GM12865 (cell line): ENCODE measurements at regions not wholly inside any gene's neighbourhood (a gene's known extent, or its start where the extent isn't known, plus 50 kb on each side); places are given as distances from the start of the nearest gene placed in this dataset.

Source experiments
- DNase-seq: peaks from one replicate; pipeline ENCODE4 v3.0.0; 2010; ENCODE audit warnings: low read depth
- H3K4me3 ChIP-seq: 2 replicates; pipeline ENCODE4 v1.5.1; 2011; ENCODE audit warnings: mild to moderate bottlenecking, low read depth, low read length, control low read depth
- CTCF ChIP-seq: IDR thresholded peaks from 2 replicates; pipeline ENCODE4 v1.5.1; 2011; ENCODE audit warnings: low read length, control low read depth, low read depth, inconsistent platforms; ENCODE audit not compliant: insufficient read depth; ENCODE audit errors: missing control alignments

- no peak for TF ChIP-seq CTCF
- no peak for DNase-seq
Measured at GRCh38 chr12:34377243-34378035, 355.1 kb downstream of the ALG10 start.

DNA sequence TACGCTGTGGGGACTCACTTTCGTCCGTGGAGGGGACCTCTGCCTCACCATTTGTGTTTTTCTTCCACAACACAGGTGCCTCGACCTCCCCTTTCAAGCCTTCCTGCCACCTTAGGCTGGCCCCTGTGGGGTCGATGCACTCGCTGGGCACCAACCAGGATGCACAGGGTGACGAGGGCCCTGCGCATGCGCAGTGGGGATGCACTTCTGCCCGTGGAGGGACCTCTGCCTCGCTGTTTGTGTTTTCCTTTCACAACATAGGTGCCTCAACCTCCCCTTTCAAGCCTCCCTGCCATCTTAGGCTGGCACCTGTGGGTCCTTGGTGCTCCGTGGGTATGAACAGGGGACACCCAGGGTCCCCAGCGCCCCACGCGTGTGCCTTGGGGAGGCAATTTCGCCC lies 356.8 kb downstream of the ALG10 start:
- H3K4me3 ChIP-seq = no peak overlapping the region
- TF ChIP-seq CTCF = no peak
- DNase-seq = no peak

More at GRCh38 chr12:34377243-34378035, 355.1 kb downstream of the ALG10 start:
- no peak overlapping the region for H3K4me3 ChIP-seq

- no peak for TF ChIP-seq CTCF
- DNase-seq = no peak
- no peak overlapping the region for H3K4me3 ChIP-seq
Measured at GRCh38 chr12:34384693-34385092, 362.4 kb downstream of the ALG10 start.

DNA sequence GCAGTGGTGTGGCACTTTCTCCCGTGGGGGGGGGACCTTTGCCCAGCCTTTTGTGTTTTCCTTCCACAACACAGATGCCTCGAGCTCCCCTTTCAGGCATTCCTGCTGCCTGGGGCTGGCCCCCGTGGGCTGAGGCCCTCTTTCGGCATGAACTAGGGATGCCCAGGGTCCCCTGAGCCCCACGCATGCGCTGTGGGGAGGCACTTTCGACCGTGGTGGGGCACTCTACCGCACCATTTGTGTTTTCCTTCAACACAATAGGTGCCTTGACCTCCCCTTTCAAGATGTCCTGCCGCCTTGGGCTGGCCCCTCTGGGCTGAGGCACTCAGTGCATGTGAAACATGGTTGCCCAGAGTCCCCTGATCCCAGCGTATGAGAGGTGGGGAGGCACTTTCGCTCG lies 363.7 kb downstream of the ALG10 start:
- no peak for DNase-seq
- no peak overlapping the region for H3K4me3 ChIP-seq
- no peak for TF ChIP-seq CTCF

GRCh38 chr12:34386621-34387255 lies 364.4 kb downstream of the ALG10 start:
- DNase-seq = no peak
- H3K4me3 ChIP-seq = no peak overlapping the region

More at GRCh38 chr12:34386621-34387255, 364.4 kb downstream of the ALG10 start:
- no peak for TF ChIP-seq CTCF
